ENCODE measurements at regions not wholly inside any gene's neighbourhood (a gene's known extent, or its start where the extent isn't known, plus 50 kb on each side); places are given as distances from the start of the nearest gene placed in this dataset.

DNA sequence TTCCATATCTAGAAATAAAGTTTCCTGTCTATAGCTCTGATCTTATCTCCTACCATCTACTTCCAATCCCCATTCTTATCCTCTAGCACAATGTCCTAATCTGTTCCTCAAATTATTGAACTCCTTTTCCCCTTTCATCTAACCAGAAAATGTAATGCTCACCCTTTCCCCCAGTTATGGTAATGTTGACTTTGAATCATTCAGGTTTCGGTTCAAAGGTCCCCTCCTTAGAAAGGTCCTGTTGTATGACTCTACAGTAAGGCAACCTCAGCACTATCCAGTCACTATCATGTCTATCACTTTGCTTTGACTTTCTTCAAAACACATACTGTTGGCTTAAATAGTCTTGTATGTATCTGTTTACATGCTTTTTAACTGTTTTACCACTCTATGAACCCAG is 264.2 kb upstream of the PCDH15 start:
- no peak for DNase-seq
- Histone ChIP-seq H3K27me3 (ENCODE audit: insufficient read depth, low read length, poor library complexity) (no peaks in the 10 kb centered on the region), H3K36me3 (ENCODE audit: insufficient read depth, low read length) (no peaks in the 10 kb centered on the region), H2AFZ (ENCODE audit: low read depth, low read length) (no peak overlapping the region), H3K27ac (ENCODE audit: low read length) (no peak overlapping the region), H3K9ac (ENCODE audit: low read depth, low read length) (no peak overlapping the region), H3K9me3 (ENCODE audit: insufficient read depth, low read length, severe bottlenecking) (no peaks in the 10 kb centered on the region), H3K4me1 (ENCODE audit: insufficient read depth, low read length) (no peaks in the 10 kb centered on the region), H3K79me2 (ENCODE audit: insufficient read depth, low read length) (no peaks in the 10 kb centered on the region), H4K20me1 (ENCODE audit: insufficient read depth, low read length) (no peaks in the 10 kb centered on the region), H3K4me2 (ENCODE audit: insufficient read depth, low read length) (no peak overlapping the region), H3K4me3 (ENCODE audit: low read depth in 1 of 2, low read length in 2 of 2) (no peak overlapping the region)
- no peak for ATAC-seq (ENCODE audit: insufficient read depth, low read depth)
- TF ChIP-seq CTCF (IDR thresholded peaks at IDR 0.05; ENCODE audit: borderline replicate concordance, extremely low read depth, low read length, poor library complexity, severe bottlenecking), result no peak
- no peak for TF ChIP-seq EZH2 (IDR thresholded peaks at IDR 0.05; ENCODE audit: borderline replicate concordance, low read depth, low read length, severe bottlenecking)

- H4K20me1 ChIP-seq (ENCODE audit: insufficient read depth, low read length), result no peaks in the 10 kb centered on the region
- TF ChIP-seq EZH2 (IDR thresholded peaks at IDR 0.05; ENCODE audit: borderline replicate concordance, low read depth, low read length, severe bottlenecking) (no peak), CTCF (IDR thresholded peaks at IDR 0.05; ENCODE audit: borderline replicate concordance, extremely low read depth, low read length, poor library complexity, severe bottlenecking) (no peak)
Observed at GRCh38 chr10:55063811-55064210, 262.8 kb upstream of the PCDH15 start.

GRCh38 chr10:55062349-55062748 is 261.3 kb upstream of the PCDH15 start:
- TF ChIP-seq EZH2 (IDR thresholded peaks at IDR 0.05; ENCODE audit: borderline replicate concordance, low read depth, low read length, severe bottlenecking) (no peak), CTCF (IDR thresholded peaks at IDR 0.05; ENCODE audit: borderline replicate concordance, extremely low read depth, low read length, poor library complexity, severe bottlenecking) (no peak)
- Histone ChIP-seq H4K20me1 (ENCODE audit: insufficient read depth, low read length) (no peaks in the 10 kb centered on the region), H2AFZ (ENCODE audit: low read depth, low read length) (no peak overlapping the region), H3K27ac (ENCODE audit: low read length) (no peak overlapping the region), H3K9me3 (ENCODE audit: insufficient read depth, low read length, severe bottlenecking) (no peaks in the 10 kb centered on the region), H3K79me2 (ENCODE audit: insufficient read depth, low read length) (no peaks in the 10 kb centered on the region), H3K36me3 (ENCODE audit: insufficient read depth, low read length) (no peaks in the 10 kb centered on the region), H3K4me2 (ENCODE audit: insufficient read depth, low read length) (no peak overlapping the region), H3K4me1 (ENCODE audit: insufficient read depth, low read length) (no peaks in the 10 kb centered on the region), H3K27me3 (ENCODE audit: insufficient read depth, low read length, poor library complexity) (no peaks in the 10 kb centered on the region), H3K9ac (ENCODE audit: low read depth, low read length) (no peak overlapping the region), H3K4me3 (ENCODE audit: low read depth in 1 of 2, low read length in 2 of 2) (no peak overlapping the region)
- DNase-seq (no peak), ATAC-seq (ENCODE audit: insufficient read depth, low read depth) (no peak)

More at GRCh38 chr10:55063811-55064210, 262.8 kb upstream of the PCDH15 start:
- Histone ChIP-seq H3K4me3 (ENCODE audit: low read depth in 1 of 2, low read length in 2 of 2) (no peak overlapping the region), H3K27ac (ENCODE audit: low read length) (no peak overlapping the region), H3K79me2 (ENCODE audit: insufficient read depth, low read length) (no peaks in the 10 kb centered on the region), H3K9me3 (ENCODE audit: insufficient read depth, low read length, severe bottlenecking) (no peaks in the 10 kb centered on the region), H3K36me3 (ENCODE audit: insufficient read depth, low read length) (no peaks in the 10 kb centered on the region), H3K4me2 (ENCODE audit: insufficient read depth, low read length) (no peak overlapping the region), H3K9ac (ENCODE audit: low read depth, low read length) (no peak overlapping the region), H3K27me3 (ENCODE audit: insufficient read depth, low read length, poor library complexity) (no peaks in the 10 kb centered on the region), H3K4me1 (ENCODE audit: insufficient read depth, low read length) (no peaks in the 10 kb centered on the region), H2AFZ (ENCODE audit: low read depth, low read length) (no peak overlapping the region)
- ATAC-seq (ENCODE audit: insufficient read depth, low read depth) (no peak), DNase-seq (no peak)

DNA sequence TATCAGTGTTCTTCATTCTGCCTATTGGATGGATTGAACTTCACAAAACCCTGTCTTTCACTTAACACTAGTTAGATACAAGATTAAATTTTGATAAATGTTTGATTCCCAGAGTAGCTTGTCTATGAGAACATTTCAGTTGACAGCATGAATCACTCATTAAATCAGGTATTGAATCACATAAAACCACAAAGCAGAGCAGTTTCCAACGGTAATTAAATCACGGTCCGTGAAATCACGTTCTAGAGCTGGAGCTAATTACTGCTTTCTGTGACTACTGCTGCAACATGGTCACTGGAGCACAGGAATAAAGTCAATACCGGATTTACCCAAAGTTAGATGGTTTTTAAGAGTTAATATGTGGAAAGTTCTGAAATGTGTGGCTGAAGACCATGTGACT is 257.8 kb upstream of the PCDH15 start:
- H3K4me3 ChIP-seq (ENCODE audit: low read depth in 1 of 2, low read length in 2 of 2), result no peak overlapping the region
- no peak for ATAC-seq (ENCODE audit: insufficient read depth, low read depth)
- no peaks in the 10 kb centered on the region for H3K4me1 ChIP-seq (ENCODE audit: insufficient read depth, low read length)
- H3K4me2 ChIP-seq (ENCODE audit: insufficient read depth, low read length), result no peak overlapping the region
- H3K9me3 ChIP-seq (ENCODE audit: insufficient read depth, low read length, severe bottlenecking), result no peaks in the 10 kb centered on the region
- no peaks in the 10 kb centered on the region for H3K36me3 ChIP-seq (ENCODE audit: insufficient read depth, low read length)
- no peak for DNase-seq
- TF ChIP-seq EZH2 (IDR thresholded peaks at IDR 0.05; ENCODE audit: borderline replicate concordance, low read depth, low read length, severe bottlenecking) (no peak), CTCF (IDR thresholded peaks at IDR 0.05; ENCODE audit: borderline replicate concordance, extremely low read depth, low read length, poor library complexity, severe bottlenecking) (no peak)
- H3K79me2 ChIP-seq (ENCODE audit: insufficient read depth, low read length), result no peaks in the 10 kb centered on the region
- no peak overlapping the region for H2AFZ ChIP-seq (ENCODE audit: low read depth, low read length)
- no peak overlapping the region for H3K27ac ChIP-seq (ENCODE audit: low read length)
- no peak overlapping the region for H3K9ac ChIP-seq (ENCODE audit: low read depth, low read length)
- no peaks in the 10 kb centered on the region for H3K27me3 ChIP-seq (ENCODE audit: insufficient read depth, low read length, poor library complexity)
- H4K20me1 ChIP-seq (ENCODE audit: insufficient read depth, low read length), result no peaks in the 10 kb centered on the region

Data from DND-41 (cell line).